Uterus (tissue), 2 donors: ENCODE measurements at regions not wholly inside any gene's neighbourhood (a gene's known extent, or its start where the extent isn't known, plus 50 kb on each side); places are given as distances from the start of the nearest gene placed in this dataset.

Source experiments
- CTCF ChIP-seq, 4 experiments: fragments of 200-600 bp in 2 of 4; fragments of 450-650 bp in 2 of 4; sonication (generic) in 2 of 4; IDR thresholded peaks; one replicate each; pipeline ENCODE4 v1.5.1; 2016 to 2019; ENCODE audit warnings: antibody characterized with exemption in 4 of 4, mild to moderate bottlenecking in 2 of 4, moderate library complexity in 1 of 4
- POLR2A ChIP-seq, 2 donors: fragments of 450-650 bp; IDR thresholded peaks; one replicate each; pipeline ENCODE4 v1.6.1; 2016; ENCODE audit warnings: antibody characterized with exemption in 2 of 2, mild to moderate bottlenecking in 1 of 2, moderate library complexity in 1 of 2

- TF ChIP-seq CTCF (IDR thresholded peaks at IDR 0.05) (no peak), POLR2A (IDR thresholded peaks at IDR 0.05) (no peak)
Measured at GRCh38 chr9:29644514-29644913, 2071.2 kb upstream of the C9orf72 start.
